HCT116 (cell line): ENCODE measurements at regions not wholly inside any gene's neighbourhood (a gene's known extent, or its start where the extent isn't known, plus 50 kb on each side); places are given as distances from the start of the nearest gene placed in this dataset.

Experiments
- REST ChIP-seq: IDR thresholded peaks from 2 replicates; pipeline ENCODE4 v1.6.1; 2012; ENCODE audit warnings: low read depth
- SRF ChIP-seq: IDR thresholded peaks from 2 replicates; pipeline ENCODE4 v1.6.1; 2012; ENCODE audit warnings: low read depth
- ZNF274 ChIP-seq: fragments of 200-500 bp; sonication (Bioruptor generic); IDR thresholded peaks from 2 replicates; pipeline ENCODE4 v1.6.1; 2014; ENCODE audit warnings: mild to moderate bottlenecking, low read depth, low read length, inconsistent platforms
- TF ChIP-seq, protein P1 (sequence below), 3 experiments: fragments of 200-600 bp in 1 of 3; sonication (generic) in 1 of 3; IDR thresholded peaks in 2 of 3; conservative IDR thresholded peaks in 1 of 3; 2 replicates each; pipeline ENCODE4 v1.5.1; 2012 to 2017; ENCODE audit warnings: low read depth in 2 of 3, low read length in 2 of 3, antibody characterized with exemption in 1 of 3, borderline replicate concordance in 1 of 3, control low read depth in 1 of 3, mild to moderate bottlenecking in 1 of 3, mixed read lengths in 1 of 3, mixed run types in 1 of 3, moderate library complexity in 1 of 3; ENCODE audit not compliant: insufficient read depth in 1 of 3

- no peak for TF ChIP-seq ZNF274
- TF ChIP-seq, protein P1, sequence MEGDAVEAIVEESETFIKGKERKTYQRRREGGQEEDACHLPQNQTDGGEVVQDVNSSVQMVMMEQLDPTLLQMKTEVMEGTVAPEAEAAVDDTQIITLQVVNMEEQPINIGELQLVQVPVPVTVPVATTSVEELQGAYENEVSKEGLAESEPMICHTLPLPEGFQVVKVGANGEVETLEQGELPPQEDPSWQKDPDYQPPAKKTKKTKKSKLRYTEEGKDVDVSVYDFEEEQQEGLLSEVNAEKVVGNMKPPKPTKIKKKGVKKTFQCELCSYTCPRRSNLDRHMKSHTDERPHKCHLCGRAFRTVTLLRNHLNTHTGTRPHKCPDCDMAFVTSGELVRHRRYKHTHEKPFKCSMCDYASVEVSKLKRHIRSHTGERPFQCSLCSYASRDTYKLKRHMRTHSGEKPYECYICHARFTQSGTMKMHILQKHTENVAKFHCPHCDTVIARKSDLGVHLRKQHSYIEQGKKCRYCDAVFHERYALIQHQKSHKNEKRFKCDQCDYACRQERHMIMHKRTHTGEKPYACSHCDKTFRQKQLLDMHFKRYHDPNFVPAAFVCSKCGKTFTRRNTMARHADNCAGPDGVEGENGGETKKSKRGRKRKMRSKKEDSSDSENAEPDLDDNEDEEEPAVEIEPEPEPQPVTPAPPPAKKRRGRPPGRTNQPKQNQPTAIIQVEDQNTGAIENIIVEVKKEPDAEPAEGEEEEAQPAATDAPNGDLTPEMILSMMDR (IDR thresholded peaks at IDR 0.05 in 2 of 3, conservative IDR thresholded peaks at IDR 0.05 in 1 of 3; ENCODE audit: borderline replicate concordance in 1 of 3, insufficient read depth in 1 of 3, low read depth in 2 of 3, low read length in 2 of 3): no peak
- no peak for TF ChIP-seq REST
- TF ChIP-seq SRF: no peak
Observed at GRCh38 chr5:28408651-28409050, 1370.3 kb upstream of the CDH9 start.
